ENCODE measurements at regions not wholly inside any gene's neighbourhood (a gene's known extent, or its start where the extent isn't known, plus 50 kb on each side); places are given as distances from the start of the nearest gene placed in this dataset.
A peak's percentile ranks its signal among the peaks of the same experiment; 100 is the strongest.
"Not testable (repeated sequence)": the region's sequence is repeated elsewhere in the genome, so short reads cannot be mapped to it uniquely, and the experiment has no call there.

DNA sequence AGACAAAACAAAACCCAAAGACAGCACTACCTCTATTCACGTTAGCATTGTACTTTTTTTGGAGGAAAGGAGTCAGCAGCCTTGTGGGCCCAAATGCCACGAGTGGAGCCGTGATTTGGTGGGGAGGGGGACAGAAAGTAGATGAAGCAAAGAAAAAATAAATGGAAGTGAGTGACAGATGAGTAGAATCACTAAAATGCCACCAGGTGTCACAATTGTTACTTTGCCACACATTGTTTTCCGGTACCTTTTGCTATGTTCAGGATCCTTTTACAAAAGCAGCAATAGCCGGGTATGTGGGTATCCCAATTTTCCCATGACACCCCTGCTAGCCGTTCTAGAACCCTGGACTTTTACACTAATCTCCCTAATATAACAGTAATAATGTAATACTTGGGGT, 85.0 kb upstream of the AK4 start:
- peak; percentile 12 for DNase-seq (ENCODE audit: low read depth)

- DNase-seq (ENCODE audit: low read depth): no peak
These were observed 83.0 kb upstream of the AK4 start for GRCh38 chr1:65064981-65065380.

DNA sequence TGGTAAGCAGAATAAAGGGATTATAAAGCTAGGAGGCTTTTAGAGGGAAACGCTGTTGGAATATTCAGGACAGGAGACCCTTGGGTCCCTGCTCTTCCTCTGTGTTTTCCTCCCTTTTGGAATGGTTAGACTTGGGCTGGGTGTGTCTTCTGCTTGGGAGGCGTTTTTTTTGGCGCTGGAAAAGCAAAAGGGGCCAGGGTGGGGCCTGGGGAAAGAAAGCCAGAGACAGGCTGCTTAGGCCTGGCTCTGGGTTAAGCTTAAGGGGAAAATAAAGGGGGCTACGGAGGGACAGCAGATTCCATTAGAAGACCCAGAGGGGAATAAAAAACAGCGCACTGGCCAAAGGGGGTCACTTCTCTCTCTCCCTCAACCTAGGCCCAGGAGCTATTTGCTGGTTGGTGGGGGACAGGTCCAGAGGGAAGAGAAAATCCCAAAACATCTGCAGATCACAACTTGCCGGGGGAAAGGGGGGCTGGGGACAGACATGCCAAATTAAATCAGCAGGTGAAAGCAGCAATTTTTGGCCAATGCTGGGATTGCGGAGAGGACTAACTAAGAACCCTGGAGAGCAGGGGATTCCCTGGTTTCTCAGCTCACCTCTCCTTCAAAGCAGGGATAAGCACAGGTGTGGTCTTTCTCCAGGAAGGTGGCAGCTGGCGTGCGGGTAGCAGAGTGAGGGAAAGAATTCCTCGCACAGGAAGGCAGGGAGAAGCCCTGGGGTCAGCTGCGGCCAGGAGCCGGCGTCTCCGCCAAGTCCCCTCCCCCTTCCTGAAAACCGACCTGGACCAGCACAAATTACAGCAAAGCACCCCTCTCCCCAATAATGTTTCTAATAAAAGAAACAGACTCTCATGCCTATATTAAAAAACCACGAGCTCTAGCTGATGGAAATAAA, 82.2 kb upstream of the AK4 start:
- peak; percentile 6 for DNase-seq (ENCODE audit: low read depth)

- DNase-seq (ENCODE audit: low read depth): no peak
These were observed 81.6 kb upstream of the AK4 start for GRCh38 chr1:65066419-65066765.

DNA sequence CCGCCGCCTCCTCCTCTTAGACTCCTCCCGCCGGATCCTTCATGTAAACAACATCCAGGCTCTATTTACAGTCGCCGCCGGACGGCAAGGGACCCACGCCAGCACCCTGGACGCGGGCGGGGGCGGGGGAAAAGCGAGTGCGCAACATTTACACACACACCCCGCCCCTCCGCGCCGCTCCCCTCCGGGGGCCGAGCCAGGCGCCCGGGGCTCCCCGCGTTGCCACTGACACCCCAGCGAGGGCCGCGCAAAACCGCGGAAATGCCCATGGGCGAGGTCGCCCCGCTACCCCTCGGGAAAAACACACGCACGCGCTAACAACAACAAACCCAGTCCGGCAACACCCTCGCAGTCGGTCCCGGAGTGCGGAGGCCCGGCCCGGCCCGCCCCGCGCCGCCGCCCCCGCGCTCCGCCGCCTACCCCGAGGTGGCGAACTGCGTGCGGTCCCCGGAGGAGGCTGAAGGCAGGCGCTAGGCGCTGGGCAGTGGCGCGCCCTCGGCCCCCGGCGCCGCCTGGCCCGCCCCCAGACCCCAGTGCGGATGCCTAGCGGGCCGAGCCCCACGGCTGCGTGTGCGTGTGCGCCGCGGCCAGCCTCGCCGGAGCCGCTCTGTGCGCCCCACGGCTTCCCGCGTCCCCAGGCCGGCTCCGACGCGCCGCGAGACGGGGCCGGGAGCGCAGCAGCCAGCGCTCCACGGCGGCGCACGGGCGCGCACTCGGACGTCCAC, 81.1 kb upstream of the AK4 start:
- DNase-seq (ENCODE audit: low read depth): peak; percentile 74

DNA sequence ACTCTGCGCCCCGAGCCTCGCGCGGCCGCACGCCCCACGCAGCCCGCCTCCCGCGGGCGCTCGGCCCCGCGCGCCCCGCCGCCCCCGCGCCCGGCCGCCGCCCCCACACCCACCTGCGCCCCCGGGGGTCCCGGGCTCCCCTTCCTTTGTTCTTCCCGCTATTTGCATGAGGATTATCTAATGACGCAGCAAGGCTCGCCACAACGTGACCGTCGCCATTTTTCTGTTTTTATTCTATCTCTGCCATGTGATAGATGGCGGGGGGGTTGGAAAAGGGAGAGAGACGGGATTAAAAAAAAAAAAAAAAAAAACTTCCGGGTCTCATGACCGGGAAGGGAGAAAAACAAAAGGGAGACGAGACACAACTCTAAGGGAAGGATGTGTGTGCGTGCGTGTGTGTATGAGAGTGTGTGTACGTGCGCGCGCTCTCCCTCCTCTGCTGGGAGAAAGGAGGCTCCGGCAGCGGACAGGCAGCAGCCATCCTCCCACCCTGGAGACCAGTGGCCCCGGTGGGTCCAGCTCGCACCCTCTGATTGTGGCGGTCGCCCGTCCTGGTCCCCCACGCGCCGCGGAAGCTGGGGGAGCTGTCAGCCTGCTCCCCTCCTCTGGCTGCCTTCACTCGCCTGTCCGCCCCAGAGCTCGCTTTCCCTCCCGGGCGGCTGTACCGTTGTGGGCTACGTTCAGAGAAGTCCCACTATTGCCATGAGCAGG, 80.4 kb upstream of the AK4 start:
- DNase-seq (ENCODE audit: low read depth): peak; percentile 77

DNA sequence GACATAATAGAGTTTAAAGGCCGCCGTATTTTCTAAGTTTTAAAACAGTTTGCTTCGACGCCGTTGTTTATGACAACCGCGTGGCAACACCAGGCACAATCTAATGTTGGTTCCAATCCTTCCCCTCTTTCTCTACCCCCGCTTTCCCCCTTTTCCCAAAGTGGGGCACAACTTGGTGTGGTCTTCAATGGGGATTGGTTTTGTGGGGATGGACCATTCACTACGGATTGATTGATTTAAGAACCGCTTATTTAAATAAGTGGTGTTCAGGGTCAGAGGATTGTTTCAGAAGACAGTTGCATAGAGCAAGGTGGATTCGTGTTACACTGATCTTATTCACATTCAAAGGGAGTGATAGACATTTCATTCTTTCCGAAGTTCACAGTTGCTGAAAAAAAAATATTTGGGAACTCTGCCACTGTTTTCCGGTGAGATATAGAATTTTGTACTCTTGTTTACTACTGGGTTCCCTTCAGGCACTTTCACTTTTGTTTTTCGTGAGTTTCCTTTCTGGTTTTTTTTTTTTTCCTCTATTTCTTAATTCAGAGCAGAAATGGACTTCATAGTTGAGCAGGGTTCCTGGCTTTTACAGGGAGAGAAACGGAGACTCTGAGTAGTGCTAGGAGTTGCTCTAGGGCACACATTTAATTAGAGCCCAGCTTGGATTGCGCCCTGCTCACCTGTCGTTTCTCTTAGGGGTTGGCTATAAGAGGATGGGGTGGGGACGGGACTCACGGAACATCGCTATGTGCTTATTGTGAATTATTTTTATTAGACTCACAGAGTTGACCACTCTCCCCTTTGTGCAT, 79.6 kb upstream of the AK4 start:
- DNase-seq (ENCODE audit: low read depth): peak; percentile 40

DNA sequence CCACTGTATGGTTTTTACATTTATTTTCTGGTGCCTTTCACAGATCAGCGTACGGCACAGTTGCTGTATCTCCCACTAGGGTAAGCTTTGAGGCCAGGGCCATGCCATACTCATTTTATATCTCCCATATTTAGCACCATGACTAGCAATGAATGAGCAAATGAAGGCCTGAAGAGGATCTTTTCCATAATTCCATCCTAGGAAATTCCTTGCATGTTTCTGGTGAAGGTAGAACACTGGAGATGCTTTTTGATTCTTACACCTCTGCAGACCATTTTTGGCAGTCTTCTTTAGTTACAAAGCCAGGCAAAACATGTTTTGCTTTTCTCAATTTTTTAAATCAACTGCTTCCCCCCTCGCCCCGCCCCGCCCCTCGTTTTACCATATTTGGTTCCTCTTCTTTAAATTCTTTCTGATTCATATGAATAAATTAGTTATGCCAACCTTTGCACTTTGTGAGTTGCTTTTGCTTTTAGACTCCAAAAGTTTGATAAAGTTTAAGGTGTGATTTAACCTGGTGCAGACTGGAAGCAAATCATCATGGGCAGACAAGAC, 78.9 kb upstream of the AK4 start:
- DNase-seq (ENCODE audit: low read depth): no peak

DNA sequence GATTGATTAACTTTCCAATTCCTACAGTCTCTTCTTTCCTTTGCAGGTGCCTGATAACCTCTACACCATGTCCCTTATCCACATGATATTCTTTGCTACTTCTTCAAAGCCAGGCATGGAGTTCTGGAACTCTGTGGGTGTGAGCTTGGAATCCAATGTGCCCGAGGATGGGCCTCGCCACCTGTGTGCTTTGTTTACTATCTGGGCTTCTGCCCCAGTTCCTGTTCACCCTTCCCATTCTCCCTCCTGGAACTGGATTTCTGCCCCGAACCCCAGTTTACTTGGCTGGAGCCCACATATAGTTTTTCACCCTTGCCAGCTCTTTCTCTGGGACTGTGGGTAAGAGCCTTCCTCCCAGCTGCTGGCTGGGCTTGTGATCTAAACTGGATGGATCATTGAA, 75.2 kb upstream of the AK4 start:
- no peak for DNase-seq (ENCODE audit: low read depth)

- peak; percentile 69 for DNase-seq (ENCODE audit: low read depth)
These were observed 72.7 kb upstream of the AK4 start for GRCh38 chr1:65075123-65075976.

DNA sequence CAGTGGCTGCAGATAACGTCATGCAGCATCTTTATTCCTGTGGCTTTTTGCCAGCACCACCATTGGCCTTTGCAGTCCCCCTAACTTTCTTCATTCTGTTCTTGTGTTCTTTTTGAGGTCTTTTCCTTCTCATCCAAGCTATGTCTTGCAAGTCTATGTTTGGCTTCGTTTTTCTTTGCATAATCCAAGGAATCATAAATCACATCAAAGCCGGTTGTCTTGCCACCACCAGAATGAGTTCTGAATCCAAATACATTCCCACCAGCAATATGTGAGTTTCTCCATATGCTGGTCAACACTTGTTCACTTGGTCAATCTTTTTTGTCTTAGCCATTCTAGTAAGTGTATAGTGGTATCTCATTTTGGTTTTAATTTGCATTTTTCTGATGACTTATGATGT, 70.6 kb upstream of the AK4 start:
- DNase-seq (ENCODE audit: low read depth): no peak

- DNase-seq (ENCODE audit: low read depth): peak; percentile 59
These were observed 68.1 kb upstream of the AK4 start for GRCh38 chr1:65079941-65080340.

DNA sequence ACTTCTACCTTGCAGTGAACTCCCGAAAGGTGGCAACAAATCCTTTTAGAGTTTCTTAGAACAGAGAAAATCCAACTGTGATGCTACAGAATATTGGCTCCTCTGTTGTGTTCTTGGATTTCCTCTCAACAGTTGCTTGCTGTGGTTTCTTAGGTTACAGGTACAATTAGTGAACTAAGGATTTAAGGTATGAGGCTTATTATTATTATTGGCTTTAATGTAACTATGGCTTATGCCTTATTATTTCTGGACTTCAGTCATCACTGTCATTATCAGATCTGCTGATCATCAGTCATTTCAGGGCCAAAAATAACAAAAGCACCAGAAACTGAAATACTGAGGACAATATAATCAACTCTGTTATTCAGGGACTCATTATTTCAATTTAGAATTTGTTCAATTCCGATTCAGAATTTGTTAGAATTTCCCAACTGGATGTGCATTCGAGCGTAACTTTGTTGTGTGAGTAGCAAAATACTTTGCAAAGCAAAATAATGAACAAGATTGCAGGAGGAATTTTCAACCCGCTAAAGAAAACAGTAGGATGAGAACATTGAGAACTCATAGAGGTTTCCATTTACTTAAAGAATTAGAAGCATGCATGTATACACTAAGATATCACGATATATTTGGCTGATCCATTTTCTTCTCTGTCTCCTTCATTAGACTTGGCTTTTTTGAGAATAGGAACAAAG, 65.5 kb upstream of the AK4 start:
- no peak for DNase-seq (ENCODE audit: low read depth)

- DNase-seq (ENCODE audit: low read depth): peak; percentile 29
These were observed 64.6 kb upstream of the AK4 start for GRCh38 chr1:65083263-65083896.

- DNase-seq (ENCODE audit: low read depth): no peak
These were observed 63.9 kb upstream of the AK4 start for GRCh38 chr1:65084066-65084465.

GRCh38 chr1:65087519-65087918, 60.5 kb upstream of the AK4 start:
- not testable (repeated sequence) for DNase-seq (ENCODE audit: low read depth)

DNA sequence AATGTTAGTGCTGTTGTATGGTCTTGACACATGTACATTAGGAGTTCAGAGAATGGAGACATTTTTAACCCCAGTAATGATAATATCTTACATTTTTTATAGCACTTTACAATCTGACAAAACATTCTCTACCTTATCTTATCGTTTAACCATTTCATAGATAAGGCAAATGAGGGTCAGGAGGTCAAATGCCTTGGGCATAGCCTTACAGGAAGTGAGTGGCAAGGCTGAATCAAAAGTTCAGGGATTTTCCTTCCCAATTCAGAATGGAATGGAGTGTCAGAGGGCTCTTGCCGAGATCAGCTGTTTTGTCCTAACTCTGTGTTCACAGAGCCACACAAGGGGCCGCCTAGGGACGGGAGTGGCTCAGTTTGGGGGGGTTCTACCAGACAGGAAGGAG, 57.6 kb upstream of the AK4 start:
- no peak for DNase-seq (ENCODE audit: low read depth)

GRCh38 chr1:65092691-65093090, 55.3 kb upstream of the AK4 start:
- no peak for DNase-seq (ENCODE audit: low read depth)

GRCh38 chr1:65097076-65097475, 50.9 kb upstream of the AK4 start:
- no peak for DNase-seq (ENCODE audit: low read depth)
